Ascending aorta (tissue), 2 donors: ENCODE measurements at regions not wholly inside any gene's neighbourhood (a gene's known extent, or its start where the extent isn't known, plus 50 kb on each side); places are given as distances from the start of the nearest gene placed in this dataset.
"Not testable (repeated sequence)": the region's sequence is repeated elsewhere in the genome, so short reads cannot be mapped to it uniquely, and the experiment has no call there.

Source experiments
- DNase-seq, 2 donors: peaks; one replicate each; pipeline ENCODE4 v3.0.0-alpha.2; 2019; ENCODE audit warnings: low spot score in 2 of 2
- H3K27ac ChIP-seq, 2 donors: fragments of 200-600 bp; sonication (generic); one replicate each; pipeline ENCODE4 v1.5.1; 2016 to 2017; ENCODE audit warnings: mild to moderate bottlenecking in 1 of 2
- H3K27me3 ChIP-seq: fragments of 200-600 bp; sonication (generic); one replicate; pipeline ENCODE4 v1.5.1; 2017
- H3K36me3 ChIP-seq, 2 donors: fragments of 200-600 bp; sonication (generic); one replicate each; pipeline ENCODE4 v1.5.1; 2016
- H3K4me1 ChIP-seq, 2 donors: fragments of 200-600 bp; sonication (generic); one replicate each; pipeline ENCODE4 v1.5.1; 2016 to 2017; ENCODE audit warnings: mild to moderate bottlenecking in 1 of 2
- H3K4me3 ChIP-seq, 2 donors: fragments of 200-600 bp; sonication (generic); one replicate each; pipeline ENCODE4 v1.5.1; 2016 to 2017; ENCODE audit warnings: mild to moderate bottlenecking in 1 of 2
- H3K9me3 ChIP-seq, 2 donors: fragments of 200-600 bp; sonication (generic); one replicate each; pipeline ENCODE4 v1.5.1; 2016
- CTCF ChIP-seq, 3 experiments: fragments of 200-600 bp in 2 of 3; fragments of 450-650 bp in 1 of 3; sonication (generic) in 2 of 3; IDR thresholded peaks; one replicate each; pipeline ENCODE4 v1.5.1; 2016 to 2019; ENCODE audit warnings: antibody characterized with exemption in 3 of 3, mild to moderate bottlenecking in 1 of 3, moderate library complexity in 1 of 3
- intact Hi-C: fragments of 100-400 bp; cut with DNase I; formaldehyde crosslinking; loops from one replicate; pipeline ENCODE4 v1.15.1; 2023

- Histone ChIP-seq H3K36me3 (no peaks in the 10 kb centered on the region), H3K4me3 (no peak overlapping the region), H3K9me3 (no peaks in the 10 kb centered on the region), H3K4me1 (no peaks in the 10 kb centered on the region), H3K27ac (no peak overlapping the region), H3K27me3 (no peaks in the 10 kb centered on the region)
- intact Hi-C loops, result loop anchor here (10.0 kb wide), 1 partner anchor 491 kb away; no protein-coding TSS in a partner anchor
- no peak for DNase-seq
- TF ChIP-seq CTCF (IDR thresholded peaks at IDR 0.05), result no peak
Measured at GRCh38 chr5:164505791-164506190, 1000.4 kb downstream of the MAT2B start.

DNA sequence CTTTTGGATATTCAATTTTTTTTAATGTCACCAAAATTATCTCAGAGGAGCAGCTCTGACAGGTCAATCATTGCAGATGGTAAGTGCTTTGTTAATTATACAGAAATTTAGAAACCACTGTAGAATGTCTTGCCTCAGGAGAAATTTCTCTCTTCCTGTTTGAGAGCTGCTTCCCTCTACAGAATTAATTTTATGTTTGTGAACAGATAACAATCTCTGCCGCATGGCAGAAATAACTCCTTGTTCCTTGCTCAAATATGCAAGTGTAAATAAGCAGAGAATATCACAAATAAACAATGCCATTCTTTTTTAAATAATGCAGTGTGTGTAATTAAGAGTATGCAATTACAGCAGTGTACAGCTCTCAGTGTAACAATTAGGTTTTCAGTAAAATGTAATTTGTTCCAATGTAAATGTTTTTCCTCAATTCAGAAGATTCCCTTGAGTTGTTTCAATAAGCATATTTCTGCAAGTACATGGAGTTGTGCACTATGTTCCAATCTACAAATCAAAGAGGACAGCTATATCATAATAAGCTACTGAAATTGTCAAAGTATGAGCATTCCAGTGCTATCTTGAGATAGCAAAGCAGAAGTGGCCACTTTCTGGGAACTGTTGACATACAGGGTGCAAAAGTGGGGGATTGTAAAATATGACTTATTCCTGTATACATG, 1012.8 kb downstream of the MAT2B start:
- intact Hi-C loops, result no loop called here

DNA sequence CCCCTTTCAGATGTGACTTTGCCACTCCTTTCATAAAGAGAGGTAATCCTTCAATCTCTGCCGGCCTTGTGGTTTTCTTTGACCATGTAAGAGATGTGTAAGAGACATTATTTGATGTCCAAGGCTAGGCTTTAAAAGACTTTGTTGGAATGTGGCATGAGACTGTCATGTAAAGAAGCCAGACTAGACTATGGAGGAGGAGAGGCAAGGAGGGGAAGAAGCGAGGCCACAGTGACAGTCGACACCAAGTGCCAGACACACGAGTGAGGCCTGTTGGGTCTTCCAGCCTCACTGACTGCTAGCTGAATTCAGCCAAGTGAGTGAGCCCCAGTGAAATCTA, 1013.3 kb downstream of the MAT2B start:
- Histone ChIP-seq H3K9me3 (no peaks in the 10 kb centered on the region), H3K27ac (no peak overlapping the region), H3K4me1 (no peaks in the 10 kb centered on the region), H3K36me3 (no peaks in the 10 kb centered on the region), H3K4me3 (no peak overlapping the region), H3K27me3 (no peaks in the 10 kb centered on the region)
- no peak for DNase-seq
- no peak for TF ChIP-seq CTCF (IDR thresholded peaks at IDR 0.05)
- intact Hi-C loops, result no loop called here

More for the DNA sequence above, 1012.8 kb downstream of the MAT2B start:
- no peak for DNase-seq
- H3K36me3 ChIP-seq, result no peaks in the 10 kb centered on the region
- no peak overlapping the region for H3K27ac ChIP-seq
- no peak overlapping the region for H3K4me3 ChIP-seq
- no peaks in the 10 kb centered on the region for H3K9me3 ChIP-seq
- H3K27me3 ChIP-seq, result no peaks in the 10 kb centered on the region
- no peak for TF ChIP-seq CTCF (IDR thresholded peaks at IDR 0.05)
- no peaks in the 10 kb centered on the region for H3K4me1 ChIP-seq

DNA sequence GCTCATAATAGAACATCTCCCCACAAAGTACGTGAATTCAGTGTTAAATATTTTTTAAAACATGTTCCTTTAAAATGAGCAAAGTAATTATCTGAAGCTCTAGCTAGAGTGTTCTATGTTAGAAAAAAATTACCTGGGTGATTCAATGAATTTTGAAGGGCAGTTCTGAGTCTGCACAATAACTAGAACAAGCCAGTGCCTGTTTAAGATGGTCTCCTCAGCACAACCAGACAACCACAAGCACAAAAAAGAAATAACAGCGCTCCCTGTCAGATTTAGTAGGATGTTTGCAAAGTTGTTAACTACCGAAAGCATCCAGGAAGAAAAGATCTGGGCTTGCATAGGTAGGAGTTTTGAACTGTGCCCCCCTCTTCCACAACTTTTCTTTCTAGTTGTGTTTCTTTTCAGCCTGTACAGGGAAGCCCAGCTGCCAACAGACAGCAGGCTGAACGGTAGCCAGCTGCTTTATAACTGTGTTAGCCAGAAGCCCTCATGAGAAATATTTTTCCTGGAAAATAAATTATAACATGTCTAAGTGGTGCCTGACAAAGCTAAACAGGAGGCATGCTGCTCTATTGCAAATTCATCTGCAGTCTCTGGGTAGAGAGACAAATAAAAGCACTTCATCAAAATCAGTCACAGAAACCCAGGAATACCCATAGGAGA, 1026.9 kb downstream of the MAT2B start:
- Histone ChIP-seq H3K27me3 (no peaks in the 10 kb centered on the region), H3K4me3 (no peak overlapping the region), H3K4me1 (no peaks in the 10 kb centered on the region), H3K27ac (no peak overlapping the region), H3K36me3 (no peaks in the 10 kb centered on the region), H3K9me3 (no peaks in the 10 kb centered on the region)
- TF ChIP-seq CTCF (IDR thresholded peaks at IDR 0.05), result no peak
- DNase-seq, result no peak
- intact Hi-C loops, result no loop called here

DNA sequence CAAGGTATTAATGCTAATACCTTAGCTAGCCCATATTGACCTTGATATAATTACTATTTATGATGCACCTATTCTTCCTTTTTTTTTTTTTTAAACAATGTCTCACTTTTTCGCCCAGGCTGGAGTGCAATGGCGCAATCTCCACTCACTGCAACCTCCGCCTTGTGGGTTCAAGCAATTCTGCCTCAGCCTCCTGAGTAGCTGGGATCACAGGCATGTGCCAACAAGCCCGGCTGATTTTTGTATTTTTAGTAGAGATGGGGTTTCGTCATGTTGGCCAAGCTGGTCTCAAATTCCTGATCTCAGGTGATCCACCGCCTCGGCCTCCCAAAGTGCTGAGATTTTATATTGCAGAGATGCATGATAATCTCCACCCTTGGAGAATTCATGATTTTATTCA, 1028.0 kb downstream of the MAT2B start:
- H3K9me3 ChIP-seq, H3K27ac ChIP-seq, H3K27me3 ChIP-seq, H3K36me3 ChIP-seq, DNase-seq, H3K4me3 ChIP-seq, H3K4me1 ChIP-seq, intact Hi-C loops: not testable (repeated sequence)

DNA sequence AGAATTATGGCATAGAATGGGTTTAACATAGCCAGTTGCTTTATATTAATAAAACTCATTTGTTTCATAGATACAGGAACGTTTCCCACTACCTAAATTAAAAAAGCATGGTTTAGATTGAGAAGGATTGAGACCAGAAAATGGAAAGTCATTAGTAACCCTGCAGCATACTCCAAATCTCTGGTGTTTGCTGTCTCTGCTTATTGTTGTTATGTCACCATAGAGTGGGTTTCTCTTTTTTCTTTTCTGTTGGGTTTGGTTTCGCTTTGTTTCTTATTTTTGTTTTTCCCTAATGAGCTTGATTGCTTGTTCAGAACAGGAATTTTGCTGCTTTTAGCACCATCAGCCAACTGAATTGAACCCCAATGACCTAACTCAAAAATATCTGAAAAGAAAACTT, 1034.8 kb downstream of the MAT2B start:
- TF ChIP-seq CTCF (IDR thresholded peaks at IDR 0.05), result no peak
- intact Hi-C loops, result no loop called here
- H3K27me3 ChIP-seq, result no peaks in the 10 kb centered on the region
- no peaks in the 10 kb centered on the region for H3K36me3 ChIP-seq
- H3K4me1 ChIP-seq, result no peaks in the 10 kb centered on the region
- no peak for DNase-seq
- H3K9me3 ChIP-seq, result no peaks in the 10 kb centered on the region
- H3K27ac ChIP-seq, result no peak overlapping the region
- no peak overlapping the region for H3K4me3 ChIP-seq
